ENCODE measurements at regions not wholly inside any gene's neighbourhood (a gene's known extent, or its start where the extent isn't known, plus 50 kb on each side); places are given as distances from the start of the nearest gene placed in this dataset.

GRCh38 chr9:31185831-31186230 lies 1198.6 kb upstream of the ACO1 start:
- TF ChIP-seq CTCF (IDR thresholded peaks at IDR 0.05) (no peak), POLR2A (IDR thresholded peaks at IDR 0.05) (no peak)

Data from testis (tissue), 2 donors.